WTC11 (cell line): ENCODE measurements at regions not wholly inside any gene's neighbourhood (a gene's known extent, or its start where the extent isn't known, plus 50 kb on each side); places are given as distances from the start of the nearest gene placed in this dataset.

Experiments
- CTCF ChIP-seq: fragments of 200-600 bp; IDR thresholded peaks from 2 replicates; pipeline ENCODE4 v1.8.0; 2022; ENCODE audit warnings: antibody characterized with exemption
- NFATC4 ChIP-seq: fragments of 250-450 bp; sonication (Bioruptor Pico); IDR thresholded peaks from 2 replicates; pipeline ENCODE4 v1.9.0; 2021; ENCODE audit warnings: mild to moderate bottlenecking
- NFE2L1 ChIP-seq: sonication (generic); formaldehyde crosslinking; IDR thresholded peaks from 2 replicates; pipeline ENCODE4 v1.8.1; 2023; ENCODE audit warnings: missing genetic modification reagents
- NR2C2 ChIP-seq: sonication (generic); formaldehyde crosslinking; IDR thresholded peaks from 2 replicates; pipeline ENCODE4 v1.8.0; 2022; ENCODE audit warnings: mild to moderate bottlenecking, missing genetic modification reagents
- SP1 ChIP-seq: sonication (generic); formaldehyde crosslinking; conservative IDR thresholded peaks from 2 replicates; pipeline ENCODE4 v1.8.1; 2022; ENCODE audit warnings: missing genetic modification reagents

DNA sequence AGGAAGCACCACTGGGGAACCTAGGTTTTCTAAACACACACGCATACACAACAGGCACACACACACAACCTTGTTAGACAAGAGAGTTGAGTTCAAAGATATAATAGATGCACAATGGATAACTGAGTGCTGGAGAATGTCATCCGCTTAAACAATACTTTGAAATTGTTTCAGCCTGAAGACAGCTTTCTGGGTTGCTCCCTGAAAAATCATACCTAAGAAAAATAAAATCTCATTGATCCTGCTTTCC, 126.1 kb downstream of the TMEM161B start:
- no peak for TF ChIP-seq CTCF
- no peak for TF ChIP-seq SP1 (CRISPR knock-in tag)
- TF ChIP-seq NR2C2 = no peak
- TF ChIP-seq NFATC4 (CRISPR knock-in tag) = no peak
- no peak for TF ChIP-seq NFE2L1
